GDM1 (cell line): ENCODE measurements at regions not wholly inside any gene's neighbourhood (a gene's known extent, or its start where the extent isn't known, plus 50 kb on each side); places are given as distances from the start of the nearest gene placed in this dataset.
A peak's percentile ranks its signal among the peaks of the same experiment; 100 is the strongest.

Experiments used
- DNase-seq: peaks from one replicate; lab custom pipeline; 2025; lab: John Stamatoyannopoulos, UW

DNA sequence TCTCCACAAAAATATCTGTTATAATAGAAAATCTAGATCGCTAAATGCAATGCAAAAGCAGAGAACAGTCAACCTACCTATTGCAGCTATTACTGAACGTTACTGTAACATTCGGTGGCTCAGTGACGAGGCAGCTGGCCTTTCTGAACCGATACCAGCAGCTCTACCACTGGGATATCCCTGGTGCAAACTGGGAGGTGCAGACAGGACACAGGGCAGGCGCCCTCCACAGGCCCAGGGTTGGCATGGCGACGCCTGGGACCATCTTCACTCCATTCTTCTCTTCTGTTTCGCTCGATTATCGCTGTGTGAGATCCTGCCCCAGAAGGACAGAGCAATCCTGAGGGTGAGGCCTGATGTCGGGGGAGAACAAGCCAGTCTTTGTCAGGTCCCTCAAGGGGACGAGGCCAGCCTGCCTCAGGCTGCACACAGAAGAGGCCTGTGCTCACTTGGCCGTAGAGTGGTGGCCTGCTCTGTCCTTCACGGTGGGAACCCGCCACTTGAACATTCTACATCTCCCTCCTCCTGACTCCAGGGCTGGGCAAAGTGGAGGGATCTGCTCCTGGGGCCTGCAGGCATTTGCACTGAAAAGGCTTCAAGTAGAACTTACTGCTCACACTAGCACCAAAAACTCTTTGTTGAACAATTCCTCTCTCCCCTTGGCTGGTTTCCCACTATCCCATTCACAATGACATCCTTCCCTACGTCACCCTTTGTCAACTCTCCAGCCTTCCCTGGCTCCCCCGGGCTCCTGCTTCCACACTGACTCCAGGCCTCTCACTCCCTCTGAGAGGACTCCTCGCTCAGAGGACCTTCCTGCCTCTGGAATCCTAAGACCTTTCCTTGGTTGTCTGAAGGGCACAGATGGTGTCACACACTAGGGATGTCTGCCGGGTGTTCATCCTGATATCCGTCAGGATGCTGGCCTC, 49.7 kb downstream of the CYRIA start:
- DNase-seq: no peak

- DNase-seq: no peak
These were observed 50.4 kb downstream of the CYRIA start for GRCh38 chr2:16615246-16615645.

DNA sequence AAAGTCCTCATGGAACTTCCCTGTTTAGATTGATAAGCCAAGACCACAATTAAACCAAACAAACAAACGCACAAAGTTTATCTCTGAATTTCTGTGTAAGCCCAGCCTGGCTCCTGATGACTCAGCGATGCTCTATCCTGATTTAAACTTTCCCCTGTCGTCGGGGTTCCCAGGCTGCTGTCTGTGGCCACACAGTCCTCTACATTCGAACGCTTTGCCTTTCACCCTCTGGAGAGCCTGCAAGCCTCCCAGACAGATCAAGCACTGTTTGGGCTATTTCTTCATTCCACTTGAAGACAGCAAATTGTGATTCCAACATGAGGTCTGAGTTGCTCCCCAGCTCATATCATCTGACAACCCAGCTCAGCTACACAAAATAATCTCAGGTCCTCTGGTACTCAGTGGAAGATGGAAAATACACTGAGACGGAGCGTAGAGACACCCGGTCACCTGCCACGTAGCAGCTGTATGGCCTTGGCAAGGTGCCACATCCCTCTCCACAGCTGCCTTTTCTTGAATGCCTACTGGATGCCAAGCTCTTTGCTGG, 51.2 kb downstream of the CYRIA start:
- DNase-seq: no peak

GRCh38 chr2:16613539-16614011, 52.1 kb downstream of the CYRIA start:
- DNase-seq: no peak

DNA sequence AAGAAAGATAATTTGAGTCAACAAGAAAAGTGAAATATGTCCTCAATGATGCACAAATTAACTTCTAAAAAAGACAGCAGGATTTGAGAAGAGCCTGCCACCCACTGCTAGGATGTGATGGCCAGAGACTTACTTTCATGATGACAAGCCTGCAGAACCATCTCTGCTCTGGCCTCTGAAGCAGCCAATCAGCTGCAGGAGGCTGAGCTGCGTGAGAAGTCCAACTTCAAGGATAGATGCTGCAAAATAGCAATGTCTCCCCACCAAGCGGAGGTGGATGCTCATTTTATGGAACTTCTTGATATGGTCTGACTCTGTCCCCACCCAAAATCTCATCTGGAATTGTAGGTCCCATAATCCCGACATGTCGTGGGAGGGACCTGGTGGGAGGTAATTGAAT, 53.1 kb downstream of the CYRIA start:
- DNase-seq: no peak

DNA sequence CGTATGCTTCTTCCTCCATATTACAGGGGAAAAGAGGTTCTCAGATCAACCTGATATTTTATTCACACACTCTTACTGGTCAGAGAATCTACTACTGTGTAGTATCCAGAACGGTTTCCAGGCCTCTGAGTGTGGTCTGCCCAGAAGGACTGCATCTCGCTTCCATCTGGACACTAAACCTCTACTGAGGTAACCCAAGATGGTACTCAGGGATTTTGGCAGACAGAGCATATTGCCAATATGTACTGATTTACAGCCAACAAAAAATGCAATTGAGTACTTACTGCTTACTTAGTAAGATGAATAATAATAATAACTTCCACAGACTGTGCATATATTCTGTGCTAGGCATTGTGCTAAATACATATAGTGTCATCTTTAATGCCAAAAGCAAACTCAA, 55.8 kb downstream of the CYRIA start:
- no peak for DNase-seq

DNA sequence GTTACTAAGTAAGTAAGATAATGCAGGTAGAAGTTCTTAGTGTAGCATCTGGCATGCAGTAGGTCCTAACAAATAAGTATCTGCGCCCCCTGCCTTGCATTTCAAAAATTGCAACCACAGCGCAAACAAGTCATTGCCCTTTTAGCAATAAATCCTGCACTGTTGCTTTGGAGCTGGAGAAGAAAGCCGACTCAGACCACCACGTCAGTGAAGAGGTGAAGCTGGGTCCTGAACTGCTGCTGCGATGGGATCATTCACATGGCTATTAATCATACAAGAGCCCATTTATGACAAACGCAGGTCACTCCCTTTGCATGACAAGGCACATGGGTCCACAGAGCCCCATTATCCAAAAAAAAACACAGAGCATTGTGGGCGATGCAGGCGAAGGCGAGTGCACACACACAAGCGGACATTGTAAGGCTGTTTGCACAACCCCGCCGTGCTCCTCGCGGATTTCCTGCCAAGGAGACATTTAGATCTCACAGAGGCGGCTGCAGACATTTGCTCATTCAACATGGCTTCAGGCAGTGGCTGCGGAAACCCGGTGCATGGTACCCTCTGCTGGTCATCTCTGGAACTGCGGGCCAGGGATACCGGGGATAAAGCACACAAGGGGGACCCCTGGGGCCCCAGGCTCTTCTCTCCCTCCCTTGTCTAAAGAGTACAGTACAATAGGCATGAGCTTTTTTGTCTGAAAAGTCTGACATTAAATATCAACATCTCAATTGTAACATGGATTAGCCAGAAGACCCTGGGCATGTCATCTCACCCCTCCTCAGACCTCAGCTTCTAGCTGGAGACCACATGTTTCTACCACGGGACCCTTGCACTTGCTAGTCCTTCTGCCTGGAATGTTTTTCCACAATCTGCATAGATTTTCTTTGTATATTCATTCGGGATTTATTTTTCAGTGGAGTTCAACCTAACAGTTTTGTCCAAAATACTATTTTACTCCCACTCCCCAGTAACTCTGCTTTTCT, 56.7 kb downstream of the CYRIA start:
- peak; percentile 73 for DNase-seq

GRCh38 chr2:16607301-16607700, 58.3 kb downstream of the CYRIA start:
- no peak for DNase-seq

- DNase-seq: no peak
These were observed 61.4 kb downstream of the CYRIA start for GRCh38 chr2:16604236-16604635.

DNA sequence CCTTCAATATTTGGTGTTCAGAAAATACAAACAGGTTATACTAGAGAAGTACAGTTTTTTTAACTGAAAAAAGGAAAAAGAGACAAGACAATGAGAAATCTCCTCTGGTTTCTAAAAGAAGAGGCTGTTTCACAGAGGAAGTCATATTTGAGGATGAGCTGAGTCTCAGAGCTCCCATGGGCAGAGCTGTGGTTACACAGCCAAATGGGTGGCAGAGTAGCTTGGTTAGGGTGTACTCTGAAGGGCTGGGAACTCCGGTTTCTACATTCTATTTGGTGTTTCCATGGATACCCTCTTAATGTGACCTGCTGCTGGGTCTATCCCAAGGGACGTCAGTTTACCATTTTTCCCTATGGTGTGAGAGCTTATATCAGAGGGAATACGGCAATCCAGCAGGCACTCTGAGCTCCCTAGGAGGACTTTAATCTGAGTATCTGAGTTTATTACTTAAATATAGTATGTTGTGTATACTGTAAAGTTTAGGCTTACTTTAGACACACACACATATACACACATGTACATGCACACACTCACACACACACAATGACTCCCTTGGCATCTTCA, 74.2 kb downstream of the CYRIA start:
- no peak for DNase-seq

GRCh38 chr2:16589465-16589864, 76.2 kb downstream of the CYRIA start:
- no peak for DNase-seq

GRCh38 chr2:16588565-16588964, 77.1 kb downstream of the CYRIA start:
- DNase-seq: no peak

DNA sequence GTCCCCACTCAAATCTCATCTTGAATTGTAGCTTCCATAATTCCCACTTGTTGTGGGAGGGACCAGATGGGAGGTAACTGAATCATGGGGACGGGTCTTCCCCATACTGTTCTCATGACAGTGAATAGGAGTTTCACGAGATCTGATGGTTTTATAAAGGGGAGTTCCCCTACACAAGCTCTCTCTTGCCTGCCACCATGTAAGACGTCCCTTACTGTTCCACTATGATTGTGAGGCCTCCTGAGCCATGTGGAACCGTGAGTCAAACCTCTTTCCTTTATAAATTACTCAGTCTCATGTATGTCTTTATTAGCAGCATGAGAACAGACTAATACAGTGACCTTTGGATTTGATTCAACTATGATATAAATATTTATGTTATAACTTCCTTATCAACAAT, 78.0 kb downstream of the CYRIA start:
- no peak for DNase-seq

DNA sequence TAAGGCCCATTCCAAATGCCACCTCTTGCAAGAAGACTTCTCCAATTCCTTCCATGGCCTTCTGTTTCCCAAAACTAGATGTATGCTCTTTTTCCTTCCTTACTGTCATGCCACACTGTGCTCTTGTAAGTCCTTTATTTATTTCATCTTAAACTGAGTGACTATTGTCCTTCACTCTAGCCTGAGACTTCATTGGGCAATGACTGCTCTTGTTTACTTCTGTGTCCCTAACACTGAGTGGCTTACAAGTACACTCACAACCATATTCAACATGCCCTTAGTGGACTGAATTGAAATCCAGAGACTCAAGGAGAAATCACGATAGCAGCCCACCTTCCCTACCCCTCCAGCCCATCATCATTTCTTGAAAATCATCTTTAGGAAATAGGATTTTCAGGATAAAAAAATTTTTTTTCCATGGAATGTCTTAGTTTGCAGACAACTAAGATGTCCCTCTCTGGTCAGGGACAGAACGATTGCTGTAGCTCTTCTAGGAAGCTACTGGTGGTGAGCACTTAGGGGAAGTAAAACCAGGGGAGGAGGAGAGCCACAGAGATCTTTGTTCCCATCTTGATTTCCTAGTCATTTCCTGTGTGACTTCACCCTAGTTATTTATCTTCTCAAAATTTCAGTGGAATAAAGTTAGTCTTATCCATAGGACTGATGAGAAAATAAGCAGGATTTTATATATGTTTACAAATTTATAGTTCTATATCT, 80.7 kb downstream of the CYRIA start:
- DNase-seq: no peak

DNA sequence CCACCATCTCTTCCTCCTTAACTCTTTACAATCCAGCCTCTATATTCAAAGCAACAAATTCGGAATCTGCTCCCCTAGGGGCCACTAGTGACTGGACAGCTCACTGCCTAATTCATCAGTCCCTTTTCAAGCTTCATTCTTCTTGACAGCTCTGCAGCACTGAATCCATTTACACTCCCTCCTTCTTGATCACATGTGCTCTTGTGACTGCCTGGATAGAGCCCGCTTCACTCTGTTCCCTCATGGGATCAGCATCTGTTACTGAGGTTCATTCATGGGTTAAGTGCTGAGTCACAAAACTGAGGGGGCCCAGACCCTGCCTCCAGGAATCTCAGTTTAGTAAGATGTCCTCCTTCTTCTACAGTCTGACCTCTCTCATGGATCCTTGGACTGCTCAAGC, 81.5 kb downstream of the CYRIA start:
- DNase-seq: no peak

GRCh38 chr2:16581241-16581640, 84.4 kb downstream of the CYRIA start:
- DNase-seq: no peak

DNA sequence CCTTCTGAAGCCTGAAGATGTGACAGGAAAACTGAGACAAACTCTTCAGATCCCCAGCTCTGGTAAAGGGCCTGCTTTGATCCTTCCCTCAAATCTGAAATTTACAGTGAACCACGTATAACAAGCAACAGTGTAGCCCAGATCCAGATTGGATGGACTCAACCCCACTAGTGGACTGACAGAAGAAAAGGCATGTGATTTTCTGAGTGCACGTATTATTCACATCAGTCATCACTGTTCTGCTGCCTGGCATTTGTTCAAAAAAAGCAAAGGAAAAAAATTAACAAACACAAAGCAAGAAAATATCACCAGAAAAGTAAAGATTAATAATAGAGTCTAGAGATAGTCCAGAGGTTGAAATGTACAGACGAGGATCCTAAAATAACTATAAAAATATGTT, 87.6 kb downstream of the CYRIA start:
- no peak for DNase-seq

DNA sequence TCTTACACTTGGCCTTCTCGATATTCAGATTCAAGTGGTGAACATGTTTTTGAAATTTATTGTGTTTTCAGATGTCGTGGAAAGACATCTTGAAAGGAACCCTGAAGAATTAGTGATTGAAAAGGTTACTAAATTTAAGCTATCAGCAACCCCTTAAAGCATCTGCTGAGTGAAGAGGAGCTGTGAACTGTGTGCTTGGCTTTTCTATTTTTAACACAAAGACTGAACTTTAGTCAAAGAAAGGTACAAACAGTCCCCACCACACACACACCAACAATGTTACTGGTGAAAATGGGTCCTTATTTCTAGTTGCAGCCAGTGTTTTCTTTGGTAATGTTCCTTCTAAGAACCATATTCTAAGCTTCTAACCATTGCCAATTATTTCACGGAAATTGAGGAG, 95.1 kb downstream of the CYRIA start:
- DNase-seq: no peak

DNA sequence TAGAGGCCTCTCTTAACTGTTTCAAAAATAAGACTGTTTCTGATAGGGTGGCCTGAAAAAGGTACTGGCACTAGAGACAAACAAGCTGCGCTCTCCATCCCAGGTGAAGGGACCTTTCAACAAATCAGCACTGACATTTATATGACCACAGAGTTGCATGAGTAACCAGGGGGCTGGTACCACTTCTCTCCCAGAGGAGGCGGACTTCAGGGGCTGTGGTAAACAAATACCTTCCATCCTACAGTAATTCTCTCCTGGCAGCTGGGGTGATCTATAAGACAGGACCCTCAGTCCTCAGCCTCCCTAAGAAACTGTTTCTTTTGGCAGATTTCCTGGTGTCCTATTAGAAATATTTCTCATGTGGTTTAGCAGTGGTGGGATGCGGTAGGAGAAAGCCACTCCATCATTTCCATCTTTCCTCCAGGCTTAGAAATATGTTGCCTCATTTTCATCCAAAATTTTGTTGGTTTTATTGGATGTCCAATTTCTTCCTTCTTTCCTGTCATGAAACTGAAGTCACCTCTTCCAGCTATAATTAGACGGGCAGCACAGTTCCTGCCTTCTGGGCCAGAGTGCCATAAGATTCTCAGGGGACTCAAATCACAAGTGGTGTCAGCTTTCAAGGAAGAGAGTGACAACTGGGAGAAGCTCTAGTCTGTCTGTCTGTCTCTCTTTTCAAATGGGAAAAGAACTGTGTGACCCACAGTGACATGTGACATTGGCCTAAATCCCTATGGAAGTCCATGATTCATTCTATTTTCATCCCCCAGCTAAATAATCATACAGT, 96.4 kb downstream of the CYRIA start:
- no peak for DNase-seq

- DNase-seq: no peak
These were observed 98.9 kb downstream of the CYRIA start for GRCh38 chr2:16566701-16567100.

DNA sequence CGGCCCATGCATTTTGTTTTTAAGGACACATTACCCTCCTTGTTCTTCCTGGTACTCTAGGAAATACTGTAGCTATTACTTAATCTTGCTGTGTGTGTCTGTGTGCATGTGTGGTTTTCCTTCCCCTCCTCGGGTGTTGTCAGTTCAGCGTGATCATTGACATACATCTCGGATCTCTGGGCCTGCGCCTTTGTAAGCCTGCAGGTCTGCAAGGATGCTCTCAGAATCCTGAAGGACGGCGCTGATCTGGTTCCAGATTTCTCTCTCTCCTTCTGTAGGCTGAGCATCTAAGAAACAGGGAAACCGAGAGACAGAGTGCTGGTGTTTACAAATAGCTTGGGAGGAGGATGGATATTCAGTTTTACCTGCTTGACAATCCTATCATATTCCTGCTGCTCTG, 100.2 kb downstream of the CYRIA start:
- DNase-seq: no peak
